GM21367 (cell line): ENCODE measurements at regions not wholly inside any gene's neighbourhood (a gene's known extent, or its start where the extent isn't known, plus 50 kb on each side); places are given as distances from the start of the nearest gene placed in this dataset.

Experiments used
- ATAC-seq: cut with Tn5 transposase; IDR thresholded peaks from one replicate; pipeline ENCODE4 v1.9.1; 2021; ENCODE audit not compliant: unreplicated experiment

- ATAC-seq = no peak
Measured at GRCh38 chr6:14320332-14320731, 202.8 kb downstream of the CD83 start.

- no peak for ATAC-seq
Measured at GRCh38 chr6:14321992-14322772, 204.6 kb downstream of the CD83 start.

GRCh38 chr6:14322841-14323240, 205.3 kb downstream of the CD83 start:
- ATAC-seq = no peak

- ATAC-seq = no peak
Measured at GRCh38 chr6:14326774-14327173, 209.2 kb downstream of the CD83 start.

- ATAC-seq = no peak
Measured at GRCh38 chr6:14328163-14328562, 210.6 kb downstream of the CD83 start.

DNA sequence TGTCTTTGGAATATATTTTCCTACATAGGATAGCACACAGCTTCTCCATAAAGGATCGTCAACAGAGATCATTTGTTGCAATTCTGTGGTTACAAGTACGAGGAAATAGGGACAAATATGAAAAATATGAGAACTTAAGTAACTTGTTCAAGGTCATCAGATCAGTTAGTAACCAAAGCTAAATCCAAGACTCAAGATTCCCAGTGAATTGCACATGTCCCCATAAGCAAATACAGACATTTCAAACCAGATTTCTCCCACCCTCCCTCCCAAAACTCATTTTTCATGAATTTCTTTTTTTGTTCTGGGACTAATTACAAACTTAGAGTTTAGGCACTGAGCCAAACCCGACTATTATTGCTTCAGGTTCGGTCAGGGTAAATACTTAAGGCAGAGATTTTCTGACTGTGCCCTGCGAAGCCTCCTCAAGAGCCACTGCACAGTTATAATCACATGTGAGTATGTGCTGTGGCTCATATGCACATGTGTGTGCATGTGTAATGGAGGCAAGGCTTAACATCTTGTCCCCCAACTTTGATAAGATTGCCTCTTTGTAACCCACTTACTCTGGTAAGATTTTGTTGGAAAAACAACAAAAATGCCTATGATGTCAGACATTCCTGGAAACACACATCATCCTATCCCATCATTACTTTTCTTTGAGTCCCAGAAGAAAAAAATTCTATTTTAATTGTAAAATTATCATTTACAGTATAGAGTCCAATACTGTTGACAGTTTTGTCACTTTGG, 216.2 kb downstream of the CD83 start:
- no peak for ATAC-seq

- ATAC-seq = no peak
Measured at GRCh38 chr6:14335071-14335470, 217.5 kb downstream of the CD83 start.

DNA sequence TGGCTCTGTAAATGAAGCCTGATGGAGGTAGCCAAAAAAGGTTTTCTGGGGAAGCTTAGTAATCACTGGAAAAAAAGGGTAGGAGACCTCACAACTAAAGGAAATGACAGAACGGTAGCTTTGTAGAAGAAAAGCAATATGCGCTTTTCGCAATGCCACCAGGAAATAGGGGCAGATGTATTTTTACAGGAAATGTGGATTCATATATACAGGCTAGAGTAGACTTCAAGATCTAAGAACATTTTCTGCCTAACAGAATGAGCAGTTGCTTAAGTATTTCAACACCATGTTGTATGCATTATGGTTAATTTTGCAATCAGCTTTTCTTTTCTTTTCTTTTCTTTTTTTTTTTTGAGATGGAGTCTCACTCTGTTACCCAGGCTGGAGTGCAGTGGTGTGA, 219.6 kb downstream of the CD83 start:
- no peak for ATAC-seq

DNA sequence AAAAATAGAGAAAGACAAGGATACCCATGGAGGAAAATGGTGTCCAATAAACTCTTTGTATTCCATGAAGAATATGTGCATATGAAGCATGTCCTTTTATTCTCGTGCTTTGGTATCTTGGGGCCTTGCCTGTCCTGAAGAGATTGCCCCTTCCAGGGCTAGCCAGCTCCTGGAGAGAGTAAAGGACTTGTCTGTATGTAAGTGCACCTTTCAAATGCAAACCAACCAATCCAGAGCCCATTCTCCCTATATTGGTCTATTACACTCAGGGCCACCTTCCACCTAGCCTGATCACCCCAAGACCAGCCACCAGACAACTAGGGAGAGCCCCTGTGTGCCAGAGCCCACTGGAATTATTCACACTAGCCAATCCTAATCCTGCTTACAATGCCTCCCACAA, 221.6 kb downstream of the CD83 start:
- ATAC-seq = no peak

DNA sequence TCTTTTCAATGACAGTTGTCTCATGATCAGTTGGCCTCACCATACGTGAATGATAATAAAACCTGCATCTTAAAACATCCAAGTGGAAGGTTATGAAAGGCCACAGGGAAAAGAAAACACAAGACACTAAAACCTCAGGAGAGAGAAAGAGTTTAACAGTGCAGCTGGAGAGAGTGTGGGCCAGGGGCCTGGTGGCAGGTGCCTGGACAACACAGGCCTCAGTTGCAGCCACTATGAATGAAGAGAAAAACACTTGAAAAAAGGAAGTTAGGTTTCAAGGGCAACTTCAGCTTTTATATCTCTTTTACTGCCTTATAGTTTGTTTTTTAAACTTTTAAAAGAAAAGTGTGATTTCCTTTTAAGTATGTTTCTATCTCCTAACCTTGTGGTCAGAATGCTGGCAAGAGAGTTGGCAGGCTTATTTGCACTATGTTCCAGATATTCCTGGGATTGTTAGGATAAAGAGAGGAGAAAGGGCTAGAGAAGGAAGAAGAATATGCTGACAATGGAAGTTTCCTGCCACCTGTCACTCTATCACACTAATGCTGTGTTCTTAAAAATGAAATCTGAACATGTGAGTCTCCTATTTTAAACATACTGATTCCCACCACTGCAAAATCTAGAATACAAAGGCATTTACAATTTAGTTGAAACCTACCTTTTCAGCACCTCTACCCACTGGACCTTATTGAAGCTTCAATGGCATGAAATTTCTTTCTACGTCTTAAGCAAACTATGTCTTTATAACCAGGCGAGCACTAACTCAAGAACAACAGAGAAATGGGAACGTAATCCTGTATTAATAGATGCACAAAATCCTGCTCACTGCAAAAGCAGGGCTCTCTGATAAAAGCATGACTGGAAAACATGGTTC, 222.4 kb downstream of the CD83 start:
- ATAC-seq = no peak

- no peak for ATAC-seq
Measured at GRCh38 chr6:14344486-14344885, 226.9 kb downstream of the CD83 start.

DNA sequence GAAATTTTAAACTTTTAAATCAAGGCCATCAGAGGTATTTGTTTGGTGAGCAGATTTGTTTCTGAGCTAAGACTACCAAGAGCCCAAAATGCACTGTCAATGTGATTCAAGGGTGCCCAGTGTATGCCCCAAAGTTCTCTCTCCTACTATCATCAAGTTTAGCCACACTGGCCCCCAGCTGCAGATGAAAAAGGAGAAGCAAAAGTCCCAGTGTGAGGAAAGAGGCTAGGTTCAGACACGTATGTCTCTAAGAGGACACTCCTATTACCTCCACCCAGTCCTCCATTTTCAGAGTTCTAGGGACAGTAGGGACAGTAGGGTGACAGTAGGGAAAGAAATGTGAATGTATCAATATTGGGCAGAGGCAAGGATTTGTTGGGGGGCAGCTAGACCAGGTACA, 230.8 kb downstream of the CD83 start:
- no peak for ATAC-seq

- no peak for ATAC-seq
Measured at GRCh38 chr6:14349507-14349906, 231.9 kb downstream of the CD83 start.

DNA sequence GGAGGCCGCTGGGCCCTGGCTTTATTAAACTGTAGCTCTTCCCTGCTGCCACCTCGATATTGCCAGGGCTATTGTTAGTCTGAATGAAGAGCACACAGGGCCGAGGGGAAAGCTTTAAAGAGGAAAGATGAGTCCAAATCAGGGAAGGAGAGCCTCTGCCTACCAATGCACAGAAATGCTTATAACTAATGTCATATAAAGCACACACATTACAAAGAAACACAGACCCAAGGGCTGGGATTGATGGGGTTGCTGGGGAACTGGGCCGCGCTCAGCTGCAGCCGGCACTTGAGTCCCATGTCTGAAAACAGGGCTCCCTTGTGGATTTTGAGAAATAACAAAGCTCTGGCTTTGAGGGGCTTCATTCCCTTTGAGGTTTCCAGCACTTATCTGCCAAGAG, 232.6 kb downstream of the CD83 start:
- ATAC-seq = no peak

- no peak for ATAC-seq
Measured at GRCh38 chr6:14353281-14353680, 235.7 kb downstream of the CD83 start.

DNA sequence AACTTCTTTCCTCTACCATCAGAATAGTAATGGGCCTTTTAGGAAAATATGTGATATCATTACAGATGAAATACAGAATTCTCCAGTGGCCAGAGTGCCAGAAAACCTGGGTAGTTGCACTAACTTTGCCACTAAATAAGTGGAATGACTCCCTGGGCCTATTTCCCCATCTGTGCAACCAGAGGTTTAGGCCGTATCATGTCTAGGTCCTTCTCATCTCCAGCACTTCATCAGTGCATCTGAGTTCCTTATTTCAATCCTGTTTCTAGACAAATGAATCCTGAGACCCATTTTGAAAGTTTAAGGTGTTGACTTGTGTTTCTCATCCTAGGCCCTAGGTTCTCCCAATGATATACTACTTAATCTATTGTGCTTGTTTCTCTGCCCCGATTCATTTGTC, 236.2 kb downstream of the CD83 start:
- ATAC-seq = no peak

GRCh38 chr6:14354919-14355572, 237.5 kb downstream of the CD83 start:
- ATAC-seq = no peak

DNA sequence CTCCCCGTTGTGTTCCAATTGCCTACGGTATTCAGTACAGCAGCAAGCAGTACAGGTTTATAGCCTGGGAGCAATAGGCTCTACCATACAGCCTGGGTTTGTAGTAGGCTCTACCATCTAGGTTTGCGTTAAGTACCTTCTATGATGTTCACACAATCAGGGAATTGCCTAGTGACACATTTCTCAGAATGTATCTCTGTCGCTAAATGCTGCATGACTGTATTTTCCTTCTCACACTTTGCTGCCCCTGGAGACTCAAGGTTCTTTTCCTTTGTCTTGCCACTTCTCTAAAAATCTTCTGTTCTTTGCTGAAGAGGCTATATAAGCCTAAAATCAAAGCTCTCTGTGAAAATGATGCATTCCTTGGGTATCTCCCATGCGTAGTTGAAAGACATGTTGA, 241.9 kb downstream of the CD83 start:
- no peak for ATAC-seq

GRCh38 chr6:14360565-14360964, 243.0 kb downstream of the CD83 start:
- no peak for ATAC-seq

DNA sequence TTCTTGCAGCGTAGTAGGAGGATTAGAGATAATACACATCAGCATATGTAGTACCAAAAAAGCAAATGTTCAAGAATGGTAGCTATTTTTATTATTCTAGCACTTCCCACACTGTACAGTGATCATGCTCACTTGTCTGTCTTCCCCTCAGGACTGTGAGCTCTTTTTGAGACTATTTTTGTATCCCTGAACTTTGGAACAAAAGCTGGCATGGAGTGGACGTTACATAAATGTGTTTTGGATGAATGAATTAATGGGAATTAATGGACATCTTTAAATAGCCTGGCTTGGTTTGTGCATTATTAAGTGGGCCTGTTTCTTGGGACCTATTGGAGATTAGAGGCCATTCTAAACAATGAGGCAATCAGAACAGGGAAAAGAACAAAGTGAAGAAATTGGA, 243.7 kb downstream of the CD83 start:
- ATAC-seq = no peak

DNA sequence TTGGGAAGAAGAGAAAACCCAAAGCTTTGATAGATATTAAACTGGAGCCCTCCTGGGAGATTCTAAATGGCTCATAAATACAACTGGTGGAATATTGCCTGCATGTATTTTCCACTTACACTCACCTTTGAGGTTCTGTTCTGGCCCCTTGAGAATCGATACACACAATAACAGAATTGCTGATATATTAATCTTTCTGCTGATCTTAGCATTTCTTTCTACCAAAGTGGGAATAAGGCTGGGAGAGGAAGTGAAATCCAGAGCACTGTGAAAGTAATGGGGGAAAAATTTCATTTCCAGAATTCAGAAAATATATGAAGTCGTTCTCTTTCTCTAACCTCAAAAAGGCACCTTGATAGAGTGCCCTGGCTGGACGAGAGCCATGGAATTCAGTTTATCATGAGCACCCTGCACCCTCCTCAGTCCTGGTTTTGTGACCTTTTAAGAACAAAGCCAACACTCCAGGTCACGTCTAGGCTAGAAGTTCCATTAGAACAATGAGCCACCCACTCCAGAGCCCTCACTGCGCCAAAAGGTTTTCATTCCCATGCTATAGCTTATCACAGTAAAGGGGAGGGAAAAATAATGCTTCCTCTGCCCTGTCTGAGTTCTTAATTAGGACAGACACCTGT, 244.5 kb downstream of the CD83 start:
- no peak for ATAC-seq
